H1 (cell line): ENCODE measurements at regions not wholly inside any gene's neighbourhood (a gene's known extent, or its start where the extent isn't known, plus 50 kb on each side); places are given as distances from the start of the nearest gene placed in this dataset.
"Not testable (repeated sequence)": the region's sequence is repeated elsewhere in the genome, so short reads cannot be mapped to it uniquely, and the experiment has no call there.

Experiments
- CTCF ChIP-seq, 3 experiments: IDR thresholded peaks; 1 replicate in 2 of 3; 2 replicates in 1 of 3; pipeline versions ENCODE4 v1.5.1 to v1.6.1; 2011; ENCODE audit warnings: low read length in 3 of 3, mild to moderate bottlenecking in 3 of 3, inconsistent platforms in 2 of 3, low read depth in 1 of 3, moderate library complexity in 1 of 3; ENCODE audit not compliant: insufficient read depth in 1 of 3; ENCODE audit errors: control extremely low read depth in 1 of 3
- JUND ChIP-seq: IDR thresholded peaks from 2 replicates; pipeline ENCODE4 v1.6.1; 2011; ENCODE audit warnings: mild to moderate bottlenecking, improper control_type of control experiment, low read length

- not testable (repeated sequence) for TF ChIP-seq CTCF (IDR thresholded peaks at IDR 0.05; ENCODE audit: control extremely low read depth in 1 of 3, insufficient read depth in 1 of 3, low read depth in 1 of 3, low read length in 3 of 3); JUND
These were observed 301.5 kb upstream of the MAGEB16 start for GRCh38 chrX:35496671-35497070.
